Astrocyte of the hippocampus (primary cell): ENCODE measurements at regions not wholly inside any gene's neighbourhood (a gene's known extent, or its start where the extent isn't known, plus 50 kb on each side); places are given as distances from the start of the nearest gene placed in this dataset.
"Not testable (repeated sequence)": the region's sequence is repeated elsewhere in the genome, so short reads cannot be mapped to it uniquely, and the experiment has no call there.

Experiments
- DNase-seq: peaks from one replicate; pipeline ENCODE4 v3.0.0; 2011; ENCODE audit warnings: low read depth, low spot score

GRCh38 chr10:26355241-26355640 is 82.9 kb upstream of the APBB1IP start:
- no peak for DNase-seq

GRCh38 chr10:26357203-26357602 is 80.9 kb upstream of the APBB1IP start:
- no peak for DNase-seq

GRCh38 chr10:26358071-26358470 is 80.1 kb upstream of the APBB1IP start:
- DNase-seq = no peak

GRCh38 chr10:26359670-26360069 is 78.5 kb upstream of the APBB1IP start:
- DNase-seq = no peak

- DNase-seq = no peak
Observed at GRCh38 chr10:26361351-26361750, 76.8 kb upstream of the APBB1IP start.

DNA sequence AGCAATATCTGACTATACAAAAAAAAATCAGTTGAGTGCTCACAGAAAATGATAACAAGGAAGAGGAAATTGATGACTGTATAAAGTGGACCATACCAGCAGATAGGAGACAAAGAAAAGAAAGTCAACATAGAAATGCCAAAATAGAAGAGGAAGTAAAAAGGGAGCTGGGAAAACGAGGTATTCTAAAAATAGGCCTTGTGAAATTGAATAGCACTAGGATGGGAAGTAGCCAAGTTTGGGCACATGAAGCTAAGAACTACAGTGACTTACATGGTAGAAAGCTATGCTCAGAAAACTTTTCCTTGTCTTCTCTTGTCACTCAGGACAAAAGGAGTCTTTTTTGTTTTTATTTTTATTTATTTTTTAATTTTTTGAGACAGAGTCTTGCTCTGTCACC is 76.2 kb upstream of the APBB1IP start:
- no peak for DNase-seq

GRCh38 chr10:26365681-26366358 is 72.3 kb upstream of the APBB1IP start:
- DNase-seq = no peak

- DNase-seq = not testable (repeated sequence)
Observed at GRCh38 chr10:26367035-26367434, 71.1 kb upstream of the APBB1IP start.

GRCh38 chr10:26367771-26368170 is 70.4 kb upstream of the APBB1IP start:
- peak; percentile 77 for DNase-seq

- no peak for DNase-seq
Observed at GRCh38 chr10:26368463-26368862, 69.7 kb upstream of the APBB1IP start.

DNA sequence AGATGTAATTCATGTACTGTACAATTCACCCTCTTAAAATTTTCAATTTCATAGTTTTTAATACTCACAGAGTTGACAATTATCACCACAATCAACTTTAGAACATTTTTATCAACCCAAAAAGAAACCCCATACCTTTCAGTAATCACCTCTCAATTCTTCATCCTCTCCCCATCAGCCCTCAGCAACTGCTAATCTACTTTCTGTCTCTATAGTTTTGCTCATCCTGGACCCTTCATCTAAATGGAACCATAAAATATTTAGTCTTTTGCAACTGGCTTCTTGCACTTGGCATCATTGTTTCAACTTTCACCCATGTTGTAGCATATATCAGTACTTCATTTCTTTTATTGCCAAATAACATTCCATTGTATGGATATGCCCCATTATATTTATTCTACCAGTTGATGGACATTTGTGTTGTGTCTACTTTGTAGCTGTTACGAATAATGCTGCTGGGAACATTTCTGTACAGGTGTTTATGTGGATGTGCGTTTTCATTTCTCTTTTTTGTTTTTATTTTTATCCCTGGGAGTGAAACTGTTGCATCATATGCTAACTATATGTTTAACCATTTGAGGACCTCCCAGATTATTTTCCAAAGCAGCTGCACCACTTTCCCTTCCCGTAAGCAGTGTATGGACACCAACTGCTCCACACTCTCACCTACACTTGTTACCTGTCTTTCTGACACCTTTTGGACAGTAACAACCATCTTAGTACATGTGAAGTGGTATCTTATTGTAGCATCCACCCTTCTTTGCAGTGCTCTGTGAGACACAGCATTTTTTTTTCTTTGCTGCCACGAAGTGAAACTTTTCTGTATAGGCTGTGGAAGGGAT is 65.4 kb upstream of the APBB1IP start:
- DNase-seq = no peak

GRCh38 chr10:26374426-26374825 is 63.7 kb upstream of the APBB1IP start:
- no peak for DNase-seq

GRCh38 chr10:26377224-26377810 is 60.8 kb upstream of the APBB1IP start:
- not testable (repeated sequence) for DNase-seq

DNA sequence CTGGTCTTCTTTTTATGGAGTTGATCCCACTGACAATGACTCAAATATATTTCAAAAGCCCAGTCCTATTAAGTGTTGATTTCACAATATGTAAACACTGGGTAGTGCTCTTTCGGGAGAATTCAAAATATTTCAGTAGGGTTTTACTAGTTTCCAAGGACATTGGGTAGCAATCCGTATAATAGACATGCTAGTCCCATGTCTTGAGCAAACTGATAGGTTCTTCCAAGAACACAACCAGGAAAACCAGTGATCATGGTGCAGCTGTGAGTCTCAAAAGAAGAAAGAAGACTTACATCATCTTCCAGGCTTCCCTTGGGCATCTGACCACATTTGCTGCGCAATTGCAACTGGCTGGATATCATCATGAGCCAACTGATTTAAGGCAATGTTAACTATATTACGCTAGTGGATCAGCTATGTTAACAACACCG is 59.3 kb upstream of the APBB1IP start:
- DNase-seq = no peak

DNA sequence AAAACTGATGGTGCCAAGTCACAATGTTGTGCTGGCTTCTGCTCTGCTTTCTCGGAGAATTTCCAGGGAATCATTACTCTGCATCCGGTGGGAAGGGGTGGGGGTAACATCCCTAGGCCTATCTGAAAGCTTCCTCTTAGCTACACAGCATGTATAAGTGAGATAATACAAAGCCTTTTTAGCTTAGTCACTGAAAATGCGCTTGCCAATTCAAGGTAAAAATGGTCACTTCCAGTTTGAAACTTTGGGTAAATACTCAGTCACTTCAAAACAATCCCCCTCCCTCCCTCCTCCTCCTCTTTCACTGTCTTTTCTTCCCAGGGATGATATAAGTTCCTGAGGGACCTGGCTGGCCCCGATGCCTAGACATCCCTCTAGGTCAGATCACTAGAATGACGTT is 57.3 kb upstream of the APBB1IP start:
- no peak for DNase-seq

DNA sequence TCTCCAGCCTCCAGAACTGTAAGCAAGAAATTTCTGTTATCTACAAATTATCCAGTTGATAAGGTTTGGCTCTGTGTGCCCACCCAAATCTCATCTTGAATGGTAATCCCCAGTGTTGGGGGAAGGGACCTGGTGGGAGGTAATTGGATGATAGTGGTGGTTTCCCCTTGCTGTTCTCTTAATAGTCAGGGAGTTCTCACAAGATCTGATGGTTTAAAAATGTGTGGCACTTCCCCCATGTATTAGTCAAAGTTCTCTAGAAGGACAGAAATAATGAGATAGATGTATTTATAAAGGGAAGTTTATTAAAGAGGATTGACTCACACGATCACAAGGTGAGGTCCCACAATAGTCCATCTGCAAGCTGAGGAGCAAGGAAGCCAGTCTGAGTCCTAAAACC is 56.2 kb upstream of the APBB1IP start:
- no peak for DNase-seq

- DNase-seq = no peak
Observed at GRCh38 chr10:26384600-26384999, 53.5 kb upstream of the APBB1IP start.

- no peak for DNase-seq
Observed at GRCh38 chr10:26385443-26385842, 52.7 kb upstream of the APBB1IP start.

- DNase-seq = no peak
Observed at GRCh38 chr10:26386781-26387180, 51.4 kb upstream of the APBB1IP start.
